C1 segment of cervical spinal cord (tissue), 14 donors: ENCODE measurements at regions not wholly inside any gene's neighbourhood (a gene's known extent, or its start where the extent isn't known, plus 50 kb on each side); places are given as distances from the start of the nearest gene placed in this dataset.

ENCODE experiments used
- DNase-seq, 14 donors: peaks; one replicate each; lab custom pipeline; 2025; lab: John Stamatoyannopoulos, UW

GRCh38 chr9:134214386-134214765, 50.0 kb upstream of the RNU6ATAC start:
- no peak for DNase-seq

GRCh38 chr9:134214766-134215419, 50.5 kb upstream of the RNU6ATAC start:
- DNase-seq: peak in 2 of 14 donors; percentile 24 to 56

DNA sequence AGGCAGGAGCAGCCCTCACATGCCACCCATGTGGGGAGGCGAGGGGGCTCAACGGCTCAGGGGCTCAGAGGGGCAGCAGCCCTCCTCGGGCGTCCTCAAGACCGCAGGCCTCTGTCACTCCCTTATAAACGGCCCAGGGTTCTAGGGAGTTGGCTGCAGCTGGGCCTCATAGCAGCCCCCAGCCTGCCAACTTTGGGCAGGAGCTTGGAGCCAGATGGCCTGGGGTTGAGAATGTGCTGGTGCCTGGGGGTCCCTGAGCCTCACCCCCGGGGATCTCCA, 51.0 kb upstream of the RNU6ATAC start:
- DNase-seq: peak in 2 of 14 donors; percentile 52

DNA sequence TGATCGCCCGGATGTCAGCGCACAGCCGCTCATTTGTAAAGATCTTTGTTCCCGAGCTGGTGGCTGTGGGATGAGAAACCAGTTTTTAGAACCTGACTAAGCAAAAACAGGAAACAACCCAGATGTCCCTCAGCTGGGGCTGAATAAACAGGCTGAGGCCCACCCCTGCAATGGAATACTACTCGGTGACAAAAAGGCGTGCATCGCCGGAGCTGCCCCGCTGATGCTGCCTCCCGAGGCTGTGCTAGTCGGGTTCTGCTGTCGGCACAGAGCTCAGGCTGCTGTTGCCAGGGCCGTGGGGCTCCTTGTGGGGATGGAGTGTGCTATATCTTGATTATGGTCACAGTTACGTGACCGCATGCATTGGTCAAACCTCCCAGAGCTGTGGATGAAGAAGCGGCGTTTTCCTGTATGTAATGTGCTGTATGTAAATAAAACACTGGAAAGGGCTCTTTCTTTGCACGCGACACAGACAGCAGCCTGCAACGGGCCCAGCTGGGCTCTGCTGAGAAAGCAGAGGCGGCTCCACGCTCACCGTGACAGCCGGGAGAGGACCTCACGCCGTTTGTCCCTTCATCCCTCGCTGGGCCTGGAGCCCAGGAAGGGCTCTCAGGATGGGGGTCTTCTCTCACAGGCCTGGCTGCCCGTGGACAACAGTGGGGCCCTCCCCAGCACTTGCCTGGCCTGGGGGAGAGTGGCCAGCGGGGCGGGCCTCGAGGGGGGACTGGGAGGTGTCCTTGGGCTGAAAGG, 51.5 kb upstream of the RNU6ATAC start:
- peak in 6 of 14 donors; percentile 26 to 56 (median 45) for DNase-seq

GRCh38 chr9:134216449-134216951, 52.1 kb upstream of the RNU6ATAC start:
- DNase-seq: no peak

DNA sequence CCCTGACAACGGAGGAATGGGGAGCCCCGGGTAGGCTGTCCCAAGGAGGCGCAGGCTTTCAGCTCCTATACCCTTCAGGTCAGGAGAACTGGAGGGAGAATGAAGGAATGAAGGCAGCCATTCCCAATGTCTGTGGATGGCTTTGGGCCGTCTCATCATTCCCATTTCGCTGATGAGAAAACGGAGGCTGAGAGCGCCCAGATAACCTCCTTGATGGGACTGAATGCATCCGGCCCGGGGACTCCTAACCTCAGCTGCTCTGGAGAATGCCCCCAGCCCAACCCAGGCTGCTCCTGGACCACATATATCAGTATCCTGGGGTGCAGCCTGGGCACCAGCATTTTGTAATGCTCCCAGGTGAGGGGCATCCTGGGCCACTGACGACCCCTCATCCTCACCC, 52.6 kb upstream of the RNU6ATAC start:
- no peak for DNase-seq

DNA sequence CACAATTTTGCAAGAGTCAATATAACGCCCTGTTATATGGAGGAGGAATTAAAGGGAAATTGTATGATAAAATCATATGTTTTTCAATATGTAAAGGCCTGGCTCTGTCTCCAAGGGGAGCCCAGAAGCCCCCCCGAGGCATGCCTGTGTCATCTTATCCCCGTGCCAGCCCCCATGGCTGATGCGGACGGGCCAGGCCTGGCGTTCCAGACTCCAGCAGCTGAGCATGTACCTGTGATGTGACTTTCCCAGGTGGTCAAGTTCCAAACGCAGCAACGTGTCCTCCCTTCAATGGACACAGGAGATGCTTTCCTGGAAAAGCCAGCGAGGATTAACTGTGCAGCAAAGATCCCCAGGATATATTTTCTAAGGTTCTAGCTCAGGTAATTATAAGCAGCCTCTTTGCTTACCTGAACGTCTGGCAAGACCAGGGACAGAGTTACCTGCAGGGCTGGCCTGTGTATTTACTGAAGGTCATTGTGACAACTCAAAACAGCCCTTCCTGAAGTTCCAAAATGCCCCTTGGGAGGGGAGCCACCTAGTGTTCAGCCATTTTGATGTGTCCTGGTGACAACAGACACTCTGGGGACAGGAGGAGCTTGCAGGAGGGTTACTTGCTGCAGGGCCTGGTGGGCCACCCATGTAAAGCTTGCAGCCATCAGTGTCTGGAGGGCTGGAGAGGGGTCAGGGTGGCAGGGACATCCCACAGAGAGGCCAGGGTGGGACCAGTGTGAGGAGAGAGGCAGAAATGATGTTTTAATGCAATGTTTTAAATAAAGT, 53.3 kb upstream of the RNU6ATAC start:
- DNase-seq: no peak

DNA sequence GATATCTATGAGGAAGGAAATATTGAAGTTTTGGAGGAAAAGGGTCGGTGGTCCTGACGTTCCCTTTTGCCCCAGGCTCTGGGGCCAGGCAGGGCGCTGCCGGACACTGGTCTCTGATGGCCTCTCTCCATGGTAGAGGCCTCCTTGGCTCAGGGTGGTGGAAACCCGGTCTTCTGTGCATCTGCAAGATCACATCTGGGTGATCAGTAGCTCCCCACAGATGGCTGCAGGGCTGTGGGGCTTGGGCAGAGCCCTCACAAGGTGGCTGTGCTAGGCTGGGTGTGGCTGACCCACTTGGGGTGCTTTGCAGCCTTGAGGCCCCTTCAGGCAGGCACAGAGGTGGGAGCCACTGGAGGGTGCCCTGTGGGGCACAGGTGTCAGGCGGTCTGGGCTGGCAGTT, 53.9 kb upstream of the RNU6ATAC start:
- DNase-seq: no peak

GRCh38 chr9:134219646-134220060, 55.3 kb upstream of the RNU6ATAC start:
- DNase-seq: no peak

DNA sequence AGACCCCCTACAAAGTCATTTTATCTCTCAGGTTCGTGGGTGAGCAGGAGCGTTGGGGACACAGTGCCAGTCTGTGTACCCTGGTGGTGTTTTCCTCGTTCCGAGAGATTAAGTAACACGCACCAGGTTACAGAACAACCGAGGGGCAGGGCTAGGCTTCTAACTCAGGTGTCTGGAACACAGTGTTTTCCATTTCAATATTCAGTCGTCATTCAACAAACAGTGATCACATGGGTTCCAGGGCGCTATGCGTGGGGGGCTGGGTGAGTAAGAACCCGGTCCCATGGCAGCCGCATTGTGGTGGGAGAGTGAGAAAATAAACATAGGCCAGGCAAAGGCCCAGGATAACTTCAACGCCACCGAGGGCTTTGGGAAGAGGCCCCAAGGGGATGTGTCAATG, 55.9 kb upstream of the RNU6ATAC start:
- no peak for DNase-seq

DNA sequence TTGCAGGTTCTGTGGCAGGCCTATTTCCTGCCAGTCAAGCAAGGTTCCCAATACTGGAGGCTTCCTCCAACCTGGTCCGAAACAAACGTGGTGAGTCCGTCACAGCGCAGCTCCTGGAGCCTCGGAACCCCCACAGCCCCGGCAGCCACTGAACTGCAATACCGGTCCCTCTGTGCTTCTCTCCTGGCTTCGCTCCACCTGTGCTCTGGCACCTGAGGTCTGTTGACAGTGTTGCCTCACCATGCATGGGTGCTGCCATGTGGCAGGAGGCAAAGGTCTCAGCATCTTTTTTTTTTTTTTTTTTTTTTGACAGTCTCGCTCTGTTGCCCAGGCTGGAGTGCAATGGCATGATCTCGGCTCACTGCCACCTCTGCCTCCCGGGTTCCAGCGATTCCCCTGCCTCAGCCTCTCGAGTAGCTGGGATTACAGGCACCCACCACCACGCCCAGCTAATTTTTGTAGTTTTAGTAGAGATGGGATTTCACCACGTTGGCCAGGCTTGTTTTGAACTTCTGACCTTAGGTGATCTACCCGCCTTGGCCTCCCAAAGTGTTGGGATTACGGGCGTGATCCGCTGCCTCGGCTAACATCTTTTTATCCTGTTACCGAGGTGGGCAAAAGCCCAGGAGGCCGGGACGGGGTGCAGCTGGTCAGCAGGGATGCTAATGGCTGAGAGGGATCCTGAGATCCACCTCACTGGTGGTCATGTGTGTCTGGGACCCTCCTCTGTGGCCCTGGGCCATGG, 57.1 kb upstream of the RNU6ATAC start:
- DNase-seq: no peak

DNA sequence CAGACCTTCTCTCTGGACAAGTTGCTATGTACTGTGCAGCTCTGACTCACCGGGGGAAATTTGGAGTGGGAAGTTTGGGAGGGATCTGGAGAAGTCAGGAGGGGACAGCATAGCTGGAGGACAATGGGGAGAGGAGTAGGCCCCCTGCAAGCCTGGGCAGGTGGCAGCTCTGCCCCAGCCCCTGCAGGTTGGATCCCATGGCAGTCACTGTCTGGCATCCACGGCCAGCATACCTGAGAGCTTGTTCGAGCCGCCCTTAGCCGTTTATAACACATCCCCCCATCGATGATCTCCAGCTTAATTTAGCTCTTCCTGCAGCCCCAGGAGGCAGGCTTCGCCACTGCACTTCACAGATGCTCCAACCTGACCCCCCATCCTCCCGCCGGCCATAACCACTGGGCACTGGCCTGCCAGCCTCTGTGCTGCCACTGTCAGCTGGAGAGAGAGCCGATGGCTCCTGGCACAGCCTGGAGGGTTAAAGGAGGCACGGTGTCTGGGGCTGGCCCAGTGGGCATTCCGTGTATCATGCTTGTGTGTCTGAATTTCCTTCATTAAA, 57.7 kb upstream of the RNU6ATAC start:
- peak in 1 of 14 donors; percentile 13 for DNase-seq

DNA sequence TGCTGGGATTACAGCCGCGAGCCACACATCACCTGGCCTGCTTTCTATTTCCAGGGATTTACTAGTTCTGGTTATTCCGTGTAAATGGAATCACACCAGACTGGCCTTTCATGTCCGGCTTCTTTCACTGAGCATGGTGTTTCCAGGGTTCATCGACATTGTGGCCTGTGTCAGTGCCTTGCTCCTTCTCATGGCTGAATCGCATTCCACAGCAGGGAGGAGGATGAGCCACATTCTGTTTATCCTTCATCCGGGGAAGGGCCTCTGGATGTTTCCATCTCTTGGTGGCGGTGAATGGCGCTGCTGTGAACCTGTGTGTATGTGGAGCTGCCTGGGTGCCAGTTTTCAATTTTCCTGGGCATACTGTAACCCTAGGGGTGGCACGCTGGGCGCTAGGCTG, 58.7 kb upstream of the RNU6ATAC start:
- DNase-seq: no peak

GRCh38 chr9:134223591-134224122, 59.3 kb upstream of the RNU6ATAC start:
- DNase-seq: no peak

DNA sequence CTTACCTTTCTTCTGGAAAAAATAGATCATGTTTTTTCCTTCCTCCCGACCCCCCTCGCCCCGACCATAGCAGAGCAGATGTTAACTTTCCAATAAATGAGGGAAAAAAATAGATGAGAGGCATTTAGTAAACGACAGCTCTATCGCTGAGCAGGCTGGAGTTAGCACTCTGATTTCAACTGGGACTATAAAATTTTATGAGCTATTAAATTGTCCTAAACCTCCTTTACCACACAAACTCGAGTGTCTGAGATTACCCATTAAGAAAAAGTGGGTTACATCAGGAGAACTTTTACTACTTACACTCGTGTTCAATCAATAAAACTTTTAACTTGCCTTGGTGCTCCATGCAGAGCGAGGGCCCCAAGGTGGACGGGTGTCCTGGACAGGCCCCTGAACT, 59.8 kb upstream of the RNU6ATAC start:
- DNase-seq: no peak

DNA sequence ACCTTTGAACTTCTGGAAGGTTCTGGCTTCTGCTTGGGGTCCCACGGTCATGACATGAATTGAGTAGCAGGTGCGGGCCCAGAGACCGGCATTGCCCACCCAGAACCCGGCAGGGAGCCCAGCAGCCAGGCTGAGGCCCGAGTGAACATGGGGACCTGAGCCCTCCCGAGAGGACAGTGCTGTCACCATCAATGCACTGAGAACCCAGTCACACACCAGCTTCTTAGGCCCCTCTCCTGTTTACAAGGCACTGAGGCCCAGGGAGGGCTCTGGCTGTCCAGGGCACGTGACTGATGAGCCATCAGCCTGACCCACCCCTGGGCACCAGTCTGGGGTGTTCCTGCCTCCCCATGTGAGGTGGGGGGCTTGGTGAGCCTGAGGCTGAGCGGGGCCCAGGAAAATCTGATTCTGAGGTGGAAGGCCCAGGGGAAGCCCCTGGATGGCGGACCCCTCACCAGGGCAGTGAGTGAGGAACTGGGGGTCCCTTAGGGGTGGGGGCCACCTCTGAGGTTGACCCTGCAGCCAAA, 60.3 kb upstream of the RNU6ATAC start:
- no peak for DNase-seq

DNA sequence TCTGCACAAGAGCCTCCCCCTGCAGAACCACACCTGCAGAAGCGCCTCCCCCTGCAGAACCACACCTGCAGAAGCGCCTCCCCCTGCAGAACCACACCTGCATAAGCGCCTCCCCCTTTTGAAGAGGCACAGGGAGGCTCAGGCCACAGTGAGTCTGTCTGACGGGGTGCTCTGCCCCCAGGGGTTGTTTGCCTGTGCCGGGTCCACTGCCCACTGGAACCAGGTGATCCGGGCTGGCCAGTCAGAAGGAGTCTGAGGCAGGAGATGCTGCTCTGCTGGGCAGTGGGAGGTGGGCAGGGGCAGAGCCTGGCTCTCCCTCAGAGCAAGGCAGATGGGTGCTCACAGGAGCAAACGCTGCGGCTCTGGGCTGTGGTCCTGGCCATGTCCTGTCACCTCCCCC, 60.8 kb upstream of the RNU6ATAC start:
- no peak for DNase-seq

GRCh38 chr9:134225816-134226215, 61.5 kb upstream of the RNU6ATAC start:
- no peak for DNase-seq

DNA sequence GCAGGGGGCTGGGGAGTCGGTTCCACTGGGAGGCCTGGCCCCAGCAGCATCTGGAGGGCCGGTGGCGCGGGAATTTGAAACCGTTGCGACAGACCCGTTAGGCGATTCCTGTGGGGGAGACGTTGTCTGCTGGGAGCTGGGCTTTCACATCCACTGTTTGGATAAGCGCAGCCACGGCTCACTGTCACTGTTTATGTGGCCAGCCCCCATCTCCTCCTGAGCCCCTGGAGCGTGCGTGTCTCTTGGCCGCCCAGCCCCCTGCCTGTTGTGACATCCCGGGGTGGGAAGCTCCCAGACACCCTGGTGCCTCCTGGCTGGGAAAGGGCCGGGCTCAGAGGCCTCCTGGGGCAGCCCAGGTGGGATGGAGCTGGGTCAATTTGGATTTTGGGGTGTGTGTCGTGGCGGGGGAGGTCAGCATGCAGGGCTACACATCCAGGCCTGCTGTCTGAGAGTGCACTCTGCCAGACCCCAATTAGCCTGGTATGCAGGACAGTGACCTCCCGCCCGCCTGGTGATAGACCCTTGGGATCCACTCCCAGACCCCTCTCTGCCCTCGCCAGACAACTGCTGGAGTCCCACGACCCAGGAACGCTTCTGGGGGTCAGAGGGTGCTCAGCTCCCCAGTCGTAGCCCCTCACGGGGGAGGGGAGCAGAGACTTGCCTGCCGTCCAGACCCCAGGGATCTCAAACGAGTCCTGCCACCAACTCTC, 62.0 kb upstream of the RNU6ATAC start:
- DNase-seq: no peak
